ENCODE measurements at regions not wholly inside any gene's neighbourhood (a gene's known extent, or its start where the extent isn't known, plus 50 kb on each side); places are given as distances from the start of the nearest gene placed in this dataset.

DNA sequence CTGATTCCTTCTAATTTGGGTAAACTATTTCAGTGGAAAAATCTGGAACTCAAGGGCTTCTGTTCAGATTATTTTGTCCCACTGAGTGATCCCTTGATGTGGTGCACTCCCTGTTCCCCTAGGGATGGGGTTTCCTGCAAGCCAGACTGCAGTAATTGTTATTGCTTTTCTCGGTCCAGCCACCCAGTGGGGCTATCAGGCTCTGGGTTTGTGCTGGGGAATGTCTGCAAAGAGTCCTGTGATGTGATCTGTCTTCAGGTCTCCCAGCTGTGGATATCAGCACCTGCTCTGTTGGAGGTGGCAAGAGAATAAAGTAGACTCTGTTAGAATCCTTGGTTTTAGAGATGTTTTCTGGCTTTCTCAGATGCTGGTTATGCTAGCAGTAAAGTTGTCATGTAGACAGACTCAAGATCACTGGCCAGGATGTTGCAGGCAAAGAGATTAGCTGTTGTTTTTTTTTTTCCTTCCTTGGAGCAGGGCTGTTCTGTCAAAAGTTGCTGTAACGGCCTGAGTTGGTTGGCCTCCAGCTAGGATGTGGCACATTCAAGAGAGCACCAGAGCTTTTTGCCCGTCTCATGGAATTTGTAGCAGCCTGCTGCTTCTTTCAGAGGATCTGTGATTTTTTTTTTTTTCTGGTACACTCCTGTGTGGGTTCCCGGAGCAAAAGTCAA lies 1314.0 kb downstream of the PCDH19 start:
- TF ChIP-seq, protein P1, sequence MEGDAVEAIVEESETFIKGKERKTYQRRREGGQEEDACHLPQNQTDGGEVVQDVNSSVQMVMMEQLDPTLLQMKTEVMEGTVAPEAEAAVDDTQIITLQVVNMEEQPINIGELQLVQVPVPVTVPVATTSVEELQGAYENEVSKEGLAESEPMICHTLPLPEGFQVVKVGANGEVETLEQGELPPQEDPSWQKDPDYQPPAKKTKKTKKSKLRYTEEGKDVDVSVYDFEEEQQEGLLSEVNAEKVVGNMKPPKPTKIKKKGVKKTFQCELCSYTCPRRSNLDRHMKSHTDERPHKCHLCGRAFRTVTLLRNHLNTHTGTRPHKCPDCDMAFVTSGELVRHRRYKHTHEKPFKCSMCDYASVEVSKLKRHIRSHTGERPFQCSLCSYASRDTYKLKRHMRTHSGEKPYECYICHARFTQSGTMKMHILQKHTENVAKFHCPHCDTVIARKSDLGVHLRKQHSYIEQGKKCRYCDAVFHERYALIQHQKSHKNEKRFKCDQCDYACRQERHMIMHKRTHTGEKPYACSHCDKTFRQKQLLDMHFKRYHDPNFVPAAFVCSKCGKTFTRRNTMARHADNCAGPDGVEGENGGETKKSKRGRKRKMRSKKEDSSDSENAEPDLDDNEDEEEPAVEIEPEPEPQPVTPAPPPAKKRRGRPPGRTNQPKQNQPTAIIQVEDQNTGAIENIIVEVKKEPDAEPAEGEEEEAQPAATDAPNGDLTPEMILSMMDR (IDR thresholded peaks at IDR 0.05), result no peak
- no peak for TF ChIP-seq EP300 (IDR thresholded peaks at IDR 0.05)
